PC-9 (cell line): ENCODE measurements at regions not wholly inside any gene's neighbourhood (a gene's known extent, or its start where the extent isn't known, plus 50 kb on each side); places are given as distances from the start of the nearest gene placed in this dataset.

Experiments used
- CTCF ChIP-seq: fragments of 200-600 bp; sonication (generic); conservative IDR thresholded peaks from 2 replicates; pipeline ENCODE4 v1.6.1; 2017; ENCODE audit warnings: mixed run types, antibody characterized with exemption, mild to moderate bottlenecking, moderate library complexity
- EZH2 ChIP-seq: fragments of 200-600 bp; sonication (generic); IDR thresholded peaks from 2 replicates; pipeline ENCODE4 v1.8.0; 2017; ENCODE audit warnings: antibody characterized with exemption, low read depth

- TF ChIP-seq CTCF (no peak), EZH2 (no peak)
These were observed 154.8 kb upstream of the AGR3 start for GRCh38 chr7:17036584-17036983.
